HCT116 (cell line): ENCODE measurements at regions not wholly inside any gene's neighbourhood (a gene's known extent, or its start where the extent isn't known, plus 50 kb on each side); places are given as distances from the start of the nearest gene placed in this dataset.

ENCODE experiments used
- ATAC-seq: fragments of 200-7000 bp; cut with Tn5 transposase; 2 replicates; pipeline ENCODE4 v1.9.1; 2020; ENCODE audit warnings: mild to moderate bottlenecking, moderate library complexity
- BruUV-seq: library from RNA; stranded (reverse); fragments of 400-500 nt; replicated peaks from 2 replicates; lab custom pipeline; 2021; lab: Mats Ljungman, UMichigan
- CTCF ChIA-PET: fragments of 300-600 bp; sonication (Branson Sonifier 250); formaldehyde crosslinking; loops from one replicate; lab custom pipeline; 2021; ENCODE audit warnings: antibody characterized with exemption; lab: Charles Lee
- POLR2A ChIA-PET: fragments of 300-600, 350-600 bp; sonication (Branson Sonifier 250); formaldehyde crosslinking; loops from one replicate; lab custom pipeline; 2021; ENCODE audit warnings: antibody characterized with exemption; lab: Charles Lee
- RAD21 ChIA-PET, 2 experiments: fragments of 300-600 bp; sonication (Branson Sonifier 250); formaldehyde crosslinking; loops; one replicate each; lab custom pipeline; 2023; ENCODE audit warnings: low total read pairs in 2 of 2; ENCODE audit not compliant: uncharacterized antibody in 2 of 2, unreplicated experiment in 2 of 2, low non-redundant PET in 1 of 2; lab: Charles Lee
- DNase-seq: peaks from one replicate; pipeline ENCODE4 v3.0.0-alpha.2; 2010; ENCODE audit warnings: low read depth, low spot score
- H2AFZ ChIP-seq: fragments of 200-600 bp; shearing (Covaris generic), sonication (generic); 2 replicates; pipeline ENCODE4 v1.6.1; 2017; ENCODE audit warnings: low read depth, mixed run types, mixed read lengths, antibody characterized with exemption, low read length; ENCODE audit not compliant: poor library complexity, severe bottlenecking
- H3K27ac ChIP-seq: 2 replicates; pipeline ENCODE4 v1.5.1; 2012; ENCODE audit warnings: low read depth, low read length
- H3K27me3 ChIP-seq: fragments of 200-600 bp; sonication (generic); 2 replicates; pipeline ENCODE4 v1.6.1; 2016; ENCODE audit warnings: mixed run types, low read length, mixed read lengths; ENCODE audit not compliant: insufficient read depth
- H3K36me3 ChIP-seq, 2 experiments: fragments of 200-500 bp in 1 of 2; fragments of 200-600 bp in 1 of 2; sonication (Bioruptor generic) in 1 of 2; sonication (generic) in 1 of 2; 2 replicates each; pipeline versions ENCODE4 v1.5.1 to v1.6.1; 2014 to 2016; ENCODE audit warnings: low read length in 2 of 2, inconsistent platforms in 1 of 2, mixed read lengths in 1 of 2, mixed run types in 1 of 2; ENCODE audit not compliant: insufficient read depth in 2 of 2, control insufficient read depth in 1 of 2
- H3K4me1 ChIP-seq, 2 experiments: fragments of 200-600 bp in 1 of 2; sonication (generic) in 1 of 2; 2 replicates each; pipeline versions ENCODE4 v1.5.1 to v1.6.1; 2012 to 2017; ENCODE audit warnings: low read length in 2 of 2, inconsistent platforms in 1 of 2, mild to moderate bottlenecking in 1 of 2, mixed read lengths in 1 of 2, mixed run types in 1 of 2, moderate library complexity in 1 of 2; ENCODE audit not compliant: insufficient read depth in 2 of 2, control insufficient read depth in 1 of 2
- H3K4me2 ChIP-seq: fragments of 200-600 bp; sonication (generic); 2 replicates; pipeline ENCODE4 v1.6.1; 2017; ENCODE audit warnings: mixed run types, low read length, mixed read lengths
- H3K4me3 ChIP-seq, 2 experiments: fragments of 200-600 bp in 1 of 2; sonication (generic) in 1 of 2; replicated peaks in 1 of 2; 2 replicates each; pipeline ENCODE4 v1.5.1; 2011 to 2016; ENCODE audit warnings: low read length in 2 of 2, control low read depth in 1 of 2, low read depth in 1 of 2, mild to moderate bottlenecking in 1 of 2, mixed read lengths in 1 of 2, mixed run types in 1 of 2
- H3K79me2 ChIP-seq: fragments of 200-600 bp; sonication (generic); 2 replicates; pipeline ENCODE4 v1.6.1; 2017; ENCODE audit warnings: mild to moderate bottlenecking, mixed run types, low read length, moderate library complexity, mixed read lengths; ENCODE audit not compliant: insufficient read depth
- H3K9ac ChIP-seq: fragments of 200-600 bp; sonication (generic); 2 replicates; pipeline ENCODE4 v1.6.1; 2016; ENCODE audit warnings: low read length, mixed read lengths
- H3K9me2 ChIP-seq: fragments of 200-600 bp; sonication (generic), shearing (Covaris generic); 2 replicates; pipeline ENCODE4 v1.6.1; 2017; ENCODE audit warnings: mixed run types, mild to moderate bottlenecking, moderate library complexity; ENCODE audit not compliant: insufficient read depth
- H3K9me3 ChIP-seq, 2 experiments: fragments of 200-500 bp in 1 of 2; fragments of 200-600 bp in 1 of 2; sonication (Bioruptor generic) in 1 of 2; sonication (generic) in 1 of 2; 2 replicates each; pipeline ENCODE4 v1.6.1; 2014 to 2017; ENCODE audit warnings: low read length in 2 of 2, mixed read lengths in 2 of 2, inconsistent platforms in 1 of 2, low read depth in 1 of 2, mild to moderate bottlenecking in 1 of 2, mixed run types in 1 of 2, moderate library complexity in 1 of 2; ENCODE audit not compliant: control insufficient read depth in 1 of 2, insufficient read depth in 1 of 2
- H4K20me1 ChIP-seq: fragments of 200-600 bp; sonication (generic), shearing (Covaris generic); 2 replicates; pipeline ENCODE4 v1.6.1; 2017; ENCODE audit warnings: mixed run types, mild to moderate bottlenecking, moderate library complexity; ENCODE audit not compliant: insufficient read depth
- ATF3 ChIP-seq: IDR thresholded peaks from 2 replicates; pipeline ENCODE4 v1.6.1; 2012
- CBX3 ChIP-seq: IDR thresholded peaks from 2 replicates; pipeline ENCODE4 v1.6.1; 2012; ENCODE audit warnings: low read depth
- CEBPB ChIP-seq: IDR thresholded peaks from 2 replicates; pipeline ENCODE4 v1.6.1; 2012; ENCODE audit warnings: low read depth
- CTCF ChIP-seq, 3 experiments: fragments of 200-600 bp in 1 of 3; sonication (generic) in 1 of 3; IDR thresholded peaks in 2 of 3; conservative IDR thresholded peaks in 1 of 3; 2 replicates each; pipeline ENCODE4 v1.5.1; 2012 to 2017; ENCODE audit warnings: low read depth in 2 of 3, low read length in 2 of 3, antibody characterized with exemption in 1 of 3, borderline replicate concordance in 1 of 3, control low read depth in 1 of 3, mild to moderate bottlenecking in 1 of 3, mixed read lengths in 1 of 3, mixed run types in 1 of 3, moderate library complexity in 1 of 3; ENCODE audit not compliant: insufficient read depth in 1 of 3
- ELF1 ChIP-seq: IDR thresholded peaks from 2 replicates; pipeline ENCODE4 v1.6.1; 2012; ENCODE audit warnings: low read depth, borderline replicate concordance
- EZH2 ChIP-seq: fragments of 200-600 bp; sonication (generic); IDR thresholded peaks from 2 replicates; pipeline ENCODE4 v1.6.1; 2017; ENCODE audit warnings: antibody characterized with exemption, mixed run types
- FOSL1 ChIP-seq: IDR thresholded peaks from 2 replicates; pipeline ENCODE4 v1.6.1; 2012; ENCODE audit warnings: low read depth
- JUND ChIP-seq: IDR thresholded peaks from 2 replicates; pipeline ENCODE4 v1.6.1; 2012
- MAX ChIP-seq: IDR thresholded peaks from 2 replicates; pipeline ENCODE4 v1.6.1; 2012
- POLR2AphosphoS5 ChIP-seq: IDR thresholded peaks from 2 replicates; pipeline ENCODE4 v1.6.1; 2011; ENCODE audit warnings: mild to moderate bottlenecking, low read depth, low read length, moderate library complexity
- SIN3A ChIP-seq: IDR thresholded peaks from 2 replicates; pipeline ENCODE4 v1.6.1; 2012; ENCODE audit warnings: low read depth
- SP1 ChIP-seq: IDR thresholded peaks from 2 replicates; pipeline ENCODE4 v1.6.1; 2012; ENCODE audit warnings: low read depth
- TCF7L2 ChIP-seq: IDR thresholded peaks from 2 replicates; pipeline ENCODE4 v1.7.0; 2011; ENCODE audit warnings: borderline replicate concordance, inconsistent platforms; ENCODE audit not compliant: insufficient read depth, insufficient read length; ENCODE audit errors: extremely low read depth
- YY1 ChIP-seq: IDR thresholded peaks from 2 replicates; pipeline ENCODE4 v1.6.1; 2011; ENCODE audit warnings: low read length, low read depth, moderate library complexity, mild to moderate bottlenecking; ENCODE audit not compliant: insufficient replicate concordance; ENCODE audit errors: extremely low read depth
- ZBTB33 ChIP-seq: IDR thresholded peaks from 2 replicates; pipeline ENCODE4 v1.6.1; 2011; ENCODE audit warnings: mild to moderate bottlenecking, low read length, moderate library complexity; ENCODE audit not compliant: insufficient replicate concordance; ENCODE audit errors: extremely low read depth
- ZFX ChIP-seq: fragments of 450-650 bp; IDR thresholded peaks from 2 replicates; pipeline ENCODE4 v1.6.1; 2017
- intact Hi-C: fragments of 100-400 bp; cut with micrococcal nuclease; formaldehyde crosslinking; loops from 2 replicates; pipeline ENCODE4 v1.10.0; 2022

- no peak for TF ChIP-seq CTCF (IDR thresholded peaks at IDR 0.05 in 2 of 3, conservative IDR thresholded peaks at IDR 0.05 in 1 of 3; ENCODE audit: borderline replicate concordance in 1 of 3, insufficient read depth in 1 of 3, low read depth in 2 of 3, low read length in 2 of 3)
- no peak for TF ChIP-seq TCF7L2
- TF ChIP-seq JUND: no peak
- TF ChIP-seq ZFX: no peak
- no peak for TF ChIP-seq MAX
- no peak for TF ChIP-seq ELF1
- no peak for TF ChIP-seq EZH2
- no peaks in the 10 kb centered on the region for H3K27me3 ChIP-seq
- H2AFZ ChIP-seq: no peak overlapping the region
- intact Hi-C loops: no loop called here
- H3K79me2 ChIP-seq: no peaks in the 10 kb centered on the region
- H3K36me3 ChIP-seq: no peaks in the 10 kb centered on the region
- no peak overlapping the region for H3K27ac ChIP-seq
- CTCF ChIA-PET: no interaction called here
- no peaks in the 10 kb centered on the region for H3K9me3 ChIP-seq
- no peaks in the 10 kb centered on the region for H3K4me1 ChIP-seq
- no peaks in the 10 kb centered on the region for H3K9me2 ChIP-seq
- no peaks in the 10 kb centered on the region for H4K20me1 ChIP-seq
- RAD21 ChIA-PET: no interaction called here
- no peak overlapping the region for H3K4me2 ChIP-seq
- no TSS peak for BruUV-seq
- ATAC-seq (no peak), DNase-seq (no peak)
- no peak overlapping the region for H3K9ac ChIP-seq
- POLR2A ChIA-PET: no interaction called here
- H3K4me3 ChIP-seq: no peak overlapping the region
Measured at GRCh38 chr10:61314273-61314672, 138.9 kb downstream of the TMEM26 start.

GRCh38 chr10:61313460-61313859 is 139.7 kb downstream of the TMEM26 start:
- no peak overlapping the region for H3K27ac ChIP-seq
- intact Hi-C loops: no loop called here
- H4K20me1 ChIP-seq: no peaks in the 10 kb centered on the region
- H3K79me2 ChIP-seq: no peaks in the 10 kb centered on the region
- H3K4me1 ChIP-seq: no peaks in the 10 kb centered on the region
- RAD21 ChIA-PET: no interaction called here
- no peaks in the 10 kb centered on the region for H3K36me3 ChIP-seq
- H3K9ac ChIP-seq: no peak overlapping the region
- POLR2A ChIA-PET: no interaction called here
- CTCF ChIA-PET: no interaction called here
- H3K4me2 ChIP-seq: no peak overlapping the region
- H3K9me3 ChIP-seq: no peaks in the 10 kb centered on the region
- no peak overlapping the region for H3K4me3 ChIP-seq
- no peak for ATAC-seq
- no peaks in the 10 kb centered on the region for H3K9me2 ChIP-seq
- TF ChIP-seq CEBPB (no peak), FOSL1 (no peak), EZH2 (no peak), ATF3 (no peak), SP1 (no peak), YY1 (no peak), SIN3A (no peak), TCF7L2 (no peak), ZBTB33 (no peak), MAX (no peak), CBX3 (no peak), POLR2AphosphoS5 (no peak)
- no peaks in the 10 kb centered on the region for H3K27me3 ChIP-seq
- no peak overlapping the region for H2AFZ ChIP-seq
- BruUV-seq: no TSS peak
- DNase-seq: no peak
